HEK293T (cell line): ENCODE measurements at regions not wholly inside any gene's neighbourhood (a gene's known extent, or its start where the extent isn't known, plus 50 kb on each side); places are given as distances from the start of the nearest gene placed in this dataset.

Source experiments
- CTCF ChIA-PET: fragments of 350-600 bp; formaldehyde crosslinking; extraction: SDS; loops from one replicate; lab custom pipeline; 2021; ENCODE audit warnings: antibody characterized with exemption, inconsistent platforms; lab: Yijun Ruan, JAX
- POLR2A ChIA-PET: fragments of 350-600 bp; formaldehyde crosslinking; extraction: SDS; loops from one replicate; lab custom pipeline; 2020; ENCODE audit warnings: antibody characterized with exemption, inconsistent platforms; lab: Yijun Ruan, JAX
- DNase-seq: peaks from one replicate; pipeline ENCODE4 v3.0.0; 2012; ENCODE audit warnings: mixed read lengths; ENCODE audit errors: extremely low spot score
- ARNT ChIP-seq: fragments of 450-650 bp; IDR thresholded peaks from 2 replicates; pipeline ENCODE4 v1.6.1; 2017; ENCODE audit warnings: mild to moderate bottlenecking
- BHLHE40 ChIP-seq: fragments of 450-650 bp; IDR thresholded peaks from 2 replicates; pipeline ENCODE4 v1.6.1; 2016; ENCODE audit warnings: mild to moderate bottlenecking, moderate library complexity, borderline replicate concordance
- CTBP1 ChIP-seq: fragments of 450-650 bp; IDR thresholded peaks from 2 replicates; pipeline ENCODE4 v1.6.1; 2016; ENCODE audit warnings: borderline replicate concordance
- ELF4 ChIP-seq: fragments of 450-650 bp; IDR thresholded peaks from 2 replicates; pipeline ENCODE4 v1.6.1; 2017; ENCODE audit warnings: antibody characterized with exemption
- FOXA1 ChIP-seq: fragments of 450-650 bp; IDR thresholded peaks from 2 replicates; pipeline ENCODE4 v1.6.1; 2016; ENCODE audit warnings: mild to moderate bottlenecking
- FOXK2 ChIP-seq: fragments of 450-650 bp; IDR thresholded peaks from 2 replicates; pipeline ENCODE4 v1.6.1; 2016; ENCODE audit warnings: mild to moderate bottlenecking
- FOXM1 ChIP-seq: fragments of 450-650 bp; IDR thresholded peaks from 2 replicates; pipeline ENCODE4 v1.6.1; 2017; ENCODE audit warnings: mild to moderate bottlenecking, borderline replicate concordance
- HDGF ChIP-seq: fragments of 450-650 bp; IDR thresholded peaks from 2 replicates; pipeline ENCODE4 v1.6.1; 2017; ENCODE audit warnings: antibody characterized with exemption, borderline replicate concordance
- L3MBTL2 ChIP-seq: fragments of 450-650 bp; conservative IDR thresholded peaks from 2 replicates; pipeline ENCODE4 v1.6.1; 2016; ENCODE audit warnings: mild to moderate bottlenecking
- LEF1 ChIP-seq: fragments of 450-650 bp; IDR thresholded peaks from 2 replicates; pipeline ENCODE4 v1.6.1; 2017; ENCODE audit warnings: mild to moderate bottlenecking, borderline replicate concordance
- NFRKB ChIP-seq: fragments of 450-650 bp; IDR thresholded peaks from 2 replicates; pipeline ENCODE4 v1.6.1; 2016; ENCODE audit warnings: mild to moderate bottlenecking, moderate library complexity
- SP1 ChIP-seq: fragments of 450-650 bp; IDR thresholded peaks from 2 replicates; pipeline ENCODE4 v1.6.1; 2017
- SUZ12 ChIP-seq: fragments of 450-650 bp; IDR thresholded peaks from 2 replicates; pipeline ENCODE4 v1.6.1; 2016; ENCODE audit warnings: mild to moderate bottlenecking
- TARDBP ChIP-seq: fragments of 450-650 bp; IDR thresholded peaks from 2 replicates; pipeline ENCODE4 v1.6.1; 2016
- ZNF384 ChIP-seq: fragments of 450-650 bp; IDR thresholded peaks from 2 replicates; pipeline ENCODE4 v1.6.1; 2016
- TF ChIP-seq, protein P1 (sequence below): fragments of 450-650 bp; IDR thresholded peaks from 2 replicates; pipeline ENCODE4 v1.6.1; 2016

DNA sequence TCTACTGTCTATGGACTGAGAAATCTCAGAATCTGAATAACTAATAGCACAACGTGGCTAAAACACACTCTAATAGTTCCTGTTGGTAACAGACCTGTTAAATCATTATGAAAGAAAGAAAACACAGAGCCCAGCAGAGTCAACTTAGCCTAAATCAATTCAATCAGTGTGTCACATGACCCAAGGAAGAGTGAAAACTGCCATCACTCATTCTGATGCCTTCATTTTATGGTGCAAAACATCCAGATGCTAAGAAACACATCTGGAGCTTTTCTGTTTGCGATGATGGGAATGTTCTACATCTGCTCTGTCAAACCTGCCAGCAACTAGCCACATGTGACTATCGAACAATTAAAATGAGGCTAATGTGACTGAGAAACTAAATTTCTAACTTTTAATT lies 295.7 kb upstream of the TRIB2 start:
- ChIA-PET POLR2A (no interaction called here), CTCF (no interaction called here)
- TF ChIP-seq SUZ12 (no peak), TARDBP (no peak), LEF1 (no peak), ZNF384 (no peak), NFRKB (no peak), FOXA1 (no peak), ARNT (no peak), ELF4 (no peak), CTBP1 (no peak), FOXK2 (no peak), L3MBTL2 (no peak), FOXM1 (no peak), SP1 (no peak), HDGF (no peak)
- DNase-seq: no peak

DNA sequence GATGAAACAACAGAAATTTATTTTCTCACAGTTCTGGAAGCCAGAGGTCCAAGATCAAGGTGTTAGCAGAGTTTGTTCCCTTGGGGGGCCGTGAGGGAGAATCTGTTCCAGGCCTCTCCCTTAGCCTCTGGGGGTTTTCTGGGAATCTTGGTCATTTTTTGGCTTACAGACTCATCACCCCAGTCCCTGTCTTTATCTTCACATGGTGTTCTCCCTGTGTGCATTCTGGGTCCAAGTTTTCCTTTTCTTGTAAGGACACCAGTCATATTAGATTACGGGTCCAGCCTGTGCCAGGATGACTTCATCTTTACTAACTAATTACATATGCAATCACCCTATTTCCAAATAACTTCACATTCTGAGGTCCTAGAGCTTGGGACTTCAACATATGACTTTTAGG lies 292.5 kb upstream of the TRIB2 start:
- no peak for TF ChIP-seq FOXK2
- no peak for TF ChIP-seq SP1
- TF ChIP-seq CTBP1: no peak
- no peak for TF ChIP-seq NFRKB
- TF ChIP-seq TARDBP: no peak
- no peak for TF ChIP-seq ARNT
- DNase-seq: no peak
- ChIA-PET POLR2A (interaction anchor here (1.0 kb wide), 1 partner anchor 292 kb away, joined by 3 read pairs; no protein-coding TSS in a partner anchor), CTCF (no interaction called here)

DNA sequence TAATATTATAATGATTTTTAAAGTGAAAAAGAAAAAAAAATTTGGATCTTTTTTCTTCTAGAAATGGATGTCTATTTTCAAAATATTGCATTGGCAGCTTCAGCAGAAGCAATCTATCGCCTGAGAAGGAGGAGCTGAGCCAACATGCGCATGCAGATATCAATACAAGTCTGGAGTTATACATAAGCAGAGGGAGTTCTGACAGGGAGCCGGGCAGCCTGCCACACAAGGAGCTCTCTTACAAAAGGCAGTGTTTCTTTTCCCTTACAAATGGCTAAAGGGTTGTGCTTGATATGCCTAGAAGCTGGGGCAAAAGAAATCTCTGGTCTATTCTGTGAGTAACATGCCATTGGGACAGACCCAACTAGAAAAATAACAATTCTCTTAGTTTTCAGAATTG lies 291.9 kb upstream of the TRIB2 start:
- CTCF ChIA-PET: no interaction called here
- POLR2A ChIA-PET: no interaction called here

DNA sequence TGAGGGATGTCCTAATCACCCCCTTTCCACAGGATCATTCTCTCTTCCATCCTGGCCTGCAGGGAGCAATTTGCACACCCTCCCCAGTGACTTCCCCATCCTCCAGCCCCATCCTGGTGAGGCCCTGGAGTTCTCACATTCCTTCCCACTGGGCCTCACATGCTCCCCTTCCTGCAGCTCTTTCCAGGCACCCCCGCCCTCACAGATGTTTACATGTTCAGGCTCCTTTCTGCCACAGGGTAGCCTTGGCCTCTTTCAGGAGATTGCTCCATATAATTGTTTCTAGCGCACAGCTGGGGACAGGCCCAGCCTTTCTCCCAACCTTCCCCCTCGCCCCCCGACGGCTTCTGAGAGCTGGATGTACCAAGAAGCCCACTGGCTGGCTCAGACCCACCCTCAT lies 288.4 kb upstream of the TRIB2 start:
- ChIA-PET CTCF (no interaction called here), POLR2A (no interaction called here)
- no peak for DNase-seq
- TF ChIP-seq, protein P1, sequence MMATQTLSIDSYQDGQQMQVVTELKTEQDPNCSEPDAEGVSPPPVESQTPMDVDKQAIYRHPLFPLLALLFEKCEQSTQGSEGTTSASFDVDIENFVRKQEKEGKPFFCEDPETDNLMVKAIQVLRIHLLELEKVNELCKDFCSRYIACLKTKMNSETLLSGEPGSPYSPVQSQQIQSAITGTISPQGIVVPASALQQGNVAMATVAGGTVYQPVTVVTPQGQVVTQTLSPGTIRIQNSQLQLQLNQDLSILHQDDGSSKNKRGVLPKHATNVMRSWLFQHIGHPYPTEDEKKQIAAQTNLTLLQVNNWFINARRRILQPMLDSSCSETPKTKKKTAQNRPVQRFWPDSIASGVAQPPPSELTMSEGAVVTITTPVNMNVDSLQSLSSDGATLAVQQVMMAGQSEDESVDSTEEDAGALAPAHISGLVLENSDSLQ: no peak
- TF ChIP-seq ZNF384: no peak
- TF ChIP-seq SUZ12: no peak
- TF ChIP-seq CTBP1: no peak
- TF ChIP-seq TARDBP: no peak
- TF ChIP-seq BHLHE40: no peak
- no peak for TF ChIP-seq NFRKB
- no peak for TF ChIP-seq LEF1
- no peak for TF ChIP-seq FOXA1
- no peak for TF ChIP-seq SP1

More for the DNA sequence above, 291.9 kb upstream of the TRIB2 start:
- TF ChIP-seq NFRKB: no peak
- TF ChIP-seq ARNT: no peak
- no peak for TF ChIP-seq FOXA1
- TF ChIP-seq ELF4: no peak
- no peak for TF ChIP-seq SUZ12
- no peak for TF ChIP-seq FOXK2
- TF ChIP-seq FOXM1: no peak
- TF ChIP-seq, protein P1: no peak
- TF ChIP-seq L3MBTL2: no peak
- TF ChIP-seq SP1: no peak
- TF ChIP-seq ZNF384: no peak
- no peak for TF ChIP-seq BHLHE40
- no peak for TF ChIP-seq LEF1
- no peak for DNase-seq

DNA sequence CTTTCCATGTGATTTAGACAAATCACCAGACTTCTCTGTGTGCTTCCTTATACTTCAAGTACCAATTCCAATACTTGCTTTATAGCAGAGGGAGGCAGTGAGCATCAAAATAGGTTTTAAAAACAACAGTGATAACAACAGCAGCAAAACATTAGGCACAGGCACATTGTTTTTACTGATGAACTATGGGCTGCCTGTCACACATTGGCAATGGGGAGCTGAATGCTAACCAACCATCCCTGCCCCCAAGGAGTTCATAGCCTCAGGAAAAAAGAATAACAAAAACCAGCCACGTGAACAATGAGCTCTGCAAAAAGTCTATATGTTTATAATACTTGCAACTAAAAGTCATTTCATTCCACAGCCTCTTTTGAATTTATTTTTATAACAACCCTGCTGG lies 287.9 kb upstream of the TRIB2 start:
- DNase-seq: no peak
- ChIA-PET POLR2A (no interaction called here), CTCF (no interaction called here)
- TF ChIP-seq FOXK2 (no peak), ARNT (no peak), CTBP1 (no peak), BHLHE40 (no peak), HDGF (no peak)
- TF ChIP-seq, protein P1: no peak

DNA sequence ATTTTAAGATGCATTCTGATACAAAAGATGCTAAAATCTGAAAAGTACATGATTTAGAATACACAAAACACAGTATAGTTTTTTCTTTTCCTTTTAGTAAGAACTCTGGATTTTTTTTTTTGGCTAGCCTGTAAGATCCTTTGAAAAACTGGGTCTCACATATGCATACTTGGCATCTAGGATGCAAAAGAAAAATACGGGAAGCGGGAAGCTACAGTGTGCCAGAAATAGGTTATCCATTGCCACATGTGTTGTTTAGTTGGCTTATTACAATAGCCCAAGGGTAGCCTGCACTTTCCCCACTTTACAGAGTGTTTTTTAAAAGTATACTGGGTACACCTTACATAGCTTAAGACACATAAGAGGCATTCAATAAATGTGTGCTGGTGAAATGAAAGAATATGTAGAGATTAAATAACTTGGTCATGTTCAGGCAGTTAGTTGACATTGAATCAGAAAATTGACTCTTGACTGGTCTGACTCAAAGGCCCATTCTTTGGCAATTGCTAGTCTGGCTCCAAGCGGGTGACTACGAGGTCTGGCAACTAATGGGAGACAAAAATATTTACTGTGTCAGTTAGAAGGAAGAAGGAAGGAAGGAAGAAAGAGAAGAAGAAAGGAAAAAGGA lies 286.8 kb upstream of the TRIB2 start:
- no peak for DNase-seq
- ChIA-PET POLR2A (no interaction called here), CTCF (no interaction called here)
- no peak for TF ChIP-seq SP1
- TF ChIP-seq FOXM1: no peak
- TF ChIP-seq NFRKB: no peak
- TF ChIP-seq HDGF: no peak
- TF ChIP-seq SUZ12: no peak
- no peak for TF ChIP-seq CTBP1
- no peak for TF ChIP-seq BHLHE40
- TF ChIP-seq FOXK2: no peak
- no peak for TF ChIP-seq ZNF384
- TF ChIP-seq LEF1: no peak
- TF ChIP-seq TARDBP: no peak

DNA sequence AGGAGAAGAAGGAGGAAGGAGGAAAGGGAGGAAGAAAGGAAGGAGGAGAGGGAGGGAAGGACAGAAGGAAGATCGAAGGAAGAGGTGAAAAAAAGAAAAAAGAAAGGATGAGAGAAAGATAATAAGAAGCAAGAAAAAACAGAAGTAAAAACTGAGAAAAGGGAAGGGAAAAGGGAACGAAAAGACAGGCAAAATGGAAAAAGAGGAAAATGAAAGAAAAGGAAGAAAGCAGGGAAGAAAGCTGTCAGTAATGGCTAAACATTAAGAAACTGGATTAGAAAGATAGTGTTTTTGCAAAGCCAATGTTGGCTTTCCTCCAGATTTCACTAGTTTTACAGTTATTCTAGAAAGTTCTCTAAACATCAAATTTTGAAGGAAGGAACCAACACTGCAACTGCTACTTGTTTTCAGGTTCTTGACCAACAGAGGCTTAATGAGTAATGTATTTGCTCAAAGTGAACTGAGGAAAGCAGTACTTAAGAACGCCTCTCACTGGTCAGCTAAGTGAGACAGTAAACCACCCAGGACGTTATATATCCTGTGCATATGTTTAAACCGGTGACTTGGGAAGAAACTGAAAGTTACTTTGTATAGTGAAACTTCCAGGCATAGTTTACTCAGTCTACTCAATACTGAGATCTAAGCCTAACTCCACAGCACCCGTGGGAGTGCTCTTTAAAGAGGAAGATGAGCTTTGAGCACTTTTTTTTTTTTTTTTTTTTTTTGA lies 286.2 kb upstream of the TRIB2 start:
- TF ChIP-seq ARNT: no peak
- no peak for DNase-seq
- ChIA-PET CTCF (no interaction called here), POLR2A (no interaction called here)
